ENCODE measurements at regions not wholly inside any gene's neighbourhood (a gene's known extent, or its start where the extent isn't known, plus 50 kb on each side); places are given as distances from the start of the nearest gene placed in this dataset.
"Not testable (repeated sequence)": the region's sequence is repeated elsewhere in the genome, so short reads cannot be mapped to it uniquely, and the experiment has no call there.

DNA sequence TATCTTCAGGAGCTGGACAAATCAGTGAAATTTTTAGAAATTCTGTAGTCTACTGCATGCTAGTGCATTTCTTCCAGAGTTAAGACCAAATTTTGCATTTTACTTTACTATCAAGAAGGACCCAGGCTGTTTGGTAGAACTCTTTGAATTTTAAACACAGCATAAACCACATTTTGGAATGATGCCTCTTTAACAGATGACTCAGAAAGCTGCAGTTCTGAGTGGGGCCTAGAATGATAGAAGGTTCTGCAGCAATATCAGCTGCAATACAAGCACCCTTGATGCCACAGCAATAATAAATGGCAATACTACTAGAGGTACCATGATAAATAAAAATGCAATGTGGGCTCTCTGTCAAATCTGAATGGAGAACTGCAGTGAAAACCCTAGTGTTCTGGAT is 198.7 kb downstream of the TMA16 start:
- peak; percentile 53 for DNase-seq (ENCODE audit: low read depth)

DNA sequence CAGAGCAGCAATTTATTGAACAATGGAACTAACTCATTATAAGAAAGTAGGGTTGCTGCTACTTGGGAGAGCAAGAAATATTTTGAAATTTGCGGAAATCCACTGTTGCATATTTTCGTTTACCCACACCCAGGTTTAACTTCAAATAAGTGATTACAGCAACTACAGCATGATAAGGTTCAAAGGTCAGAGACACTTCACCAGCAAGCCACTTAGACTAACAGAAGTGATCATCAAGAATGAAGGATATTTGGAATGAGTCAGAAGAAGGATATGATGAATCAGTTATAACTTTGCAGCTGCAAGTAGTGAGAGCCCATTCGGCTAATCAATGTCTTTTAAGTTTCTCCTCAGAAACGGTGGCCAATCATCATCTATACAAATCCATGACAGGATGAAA is 199.3 kb downstream of the TMA16 start:
- peak; percentile 81 for DNase-seq (ENCODE audit: low read depth)

- peak; percentile 88 for DNase-seq (ENCODE audit: low read depth)
Observed at GRCh38 chr4:163694385-163694784, 199.9 kb downstream of the TMA16 start.

DNA sequence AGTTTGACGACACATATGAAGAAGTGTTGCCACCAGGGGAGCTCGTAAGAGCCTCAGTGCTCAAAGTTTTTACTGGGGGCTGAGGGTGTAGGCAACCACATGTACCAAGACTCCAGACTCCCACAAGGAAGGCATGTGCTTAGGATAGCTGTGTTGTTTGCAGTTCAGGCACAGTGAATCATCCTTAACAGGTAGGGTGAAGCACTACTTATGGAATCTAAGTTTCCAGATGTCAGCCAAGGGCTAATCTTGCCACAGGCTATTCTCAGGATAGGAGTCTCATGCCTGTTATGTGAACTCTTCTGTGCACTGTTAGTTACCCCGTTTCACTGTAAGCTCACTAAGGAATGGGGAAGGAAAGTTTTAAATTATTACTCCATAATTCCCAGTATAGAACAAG is 202.6 kb downstream of the TMA16 start:
- peak; percentile 54 for DNase-seq (ENCODE audit: low read depth)

- DNase-seq (ENCODE audit: low read depth), result not testable (repeated sequence)
Observed at GRCh38 chr4:163700383-163700782, 205.9 kb downstream of the TMA16 start.

DNA sequence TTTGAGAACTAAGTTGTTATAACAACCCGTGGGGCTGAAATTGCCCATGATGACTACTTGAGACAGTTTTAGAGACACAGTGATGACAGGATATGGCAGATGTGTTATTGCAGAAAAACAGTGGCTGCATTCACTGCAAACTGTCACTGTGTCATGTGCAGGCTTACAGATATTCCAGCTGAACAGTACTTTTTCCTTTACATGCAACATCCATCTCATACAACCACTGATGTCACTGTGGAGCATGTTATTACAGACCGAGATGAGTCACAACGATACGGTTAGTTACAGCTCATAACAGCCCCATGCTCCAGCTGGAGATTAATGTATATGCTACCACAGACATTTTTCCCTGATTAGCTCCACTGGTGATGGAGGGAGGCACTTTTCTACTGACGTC is 207.4 kb downstream of the TMA16 start:
- DNase-seq (ENCODE audit: low read depth), result peak; percentile 81

DNA sequence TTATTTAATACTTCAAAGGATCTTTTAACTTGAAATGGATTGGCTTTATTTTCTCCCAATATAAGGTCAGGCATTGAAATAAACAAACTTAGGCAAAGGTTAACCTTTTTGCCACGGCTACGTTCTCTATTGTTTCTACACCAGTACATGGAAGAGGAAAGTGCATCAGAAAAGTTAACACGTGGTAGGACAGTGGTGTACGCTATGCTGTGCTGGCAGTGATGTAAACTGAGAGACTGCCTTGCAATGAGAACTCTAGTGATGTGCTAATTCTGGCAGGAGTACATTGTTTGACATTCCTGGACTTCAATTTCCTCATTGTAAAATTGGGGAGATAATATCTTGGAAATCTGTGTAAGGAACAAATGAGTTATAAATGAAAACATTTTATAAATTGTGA is 208.2 kb downstream of the TMA16 start:
- DNase-seq (ENCODE audit: low read depth), result no peak

GRCh38 chr4:163703251-163703650 is 208.8 kb downstream of the TMA16 start:
- no peak for DNase-seq (ENCODE audit: low read depth)

- DNase-seq (ENCODE audit: low read depth), result no peak
Observed at GRCh38 chr4:163707873-163708272, 213.4 kb downstream of the TMA16 start.

GRCh38 chr4:163709601-163710000 is 215.1 kb downstream of the TMA16 start:
- no peak for DNase-seq (ENCODE audit: low read depth)

GRCh38 chr4:163710158-163710557 is 215.7 kb downstream of the TMA16 start:
- no peak for DNase-seq (ENCODE audit: low read depth)

- not testable (repeated sequence) for DNase-seq (ENCODE audit: low read depth)
Observed at GRCh38 chr4:163724495-163724894, 230.0 kb downstream of the TMA16 start.

GRCh38 chr4:163726641-163727040 is 232.2 kb downstream of the TMA16 start:
- DNase-seq (ENCODE audit: low read depth), result no peak

GRCh38 chr4:163731071-163731470 is 236.6 kb downstream of the TMA16 start:
- DNase-seq (ENCODE audit: low read depth), result no peak

DNA sequence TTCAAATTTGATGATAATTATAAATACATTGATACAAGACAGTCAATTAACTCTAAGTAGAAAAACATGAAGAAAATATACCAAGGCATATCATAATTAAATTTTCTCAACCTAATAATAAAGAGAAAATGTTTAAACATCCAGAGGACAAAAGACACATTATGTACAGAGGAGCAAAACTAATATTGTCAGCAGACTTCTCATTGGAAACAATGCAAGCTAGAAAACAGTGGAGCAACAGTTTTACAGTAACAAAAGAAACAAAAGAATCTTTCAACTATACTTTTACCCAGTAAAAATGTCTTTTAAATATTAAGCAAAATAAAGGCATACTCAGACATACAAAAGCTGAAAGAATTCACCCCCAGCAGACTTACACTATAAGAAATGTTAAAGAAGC is 238.0 kb downstream of the TMA16 start:
- no peak for DNase-seq (ENCODE audit: low read depth)

GRCh38 chr4:163736876-163737275 is 242.4 kb downstream of the TMA16 start:
- DNase-seq (ENCODE audit: low read depth), result no peak

GRCh38 chr4:163737846-163738245 is 243.4 kb downstream of the TMA16 start:
- not testable (repeated sequence) for DNase-seq (ENCODE audit: low read depth)

- no peak for DNase-seq (ENCODE audit: low read depth)
Observed at GRCh38 chr4:163738521-163738920, 244.0 kb downstream of the TMA16 start.

DNA sequence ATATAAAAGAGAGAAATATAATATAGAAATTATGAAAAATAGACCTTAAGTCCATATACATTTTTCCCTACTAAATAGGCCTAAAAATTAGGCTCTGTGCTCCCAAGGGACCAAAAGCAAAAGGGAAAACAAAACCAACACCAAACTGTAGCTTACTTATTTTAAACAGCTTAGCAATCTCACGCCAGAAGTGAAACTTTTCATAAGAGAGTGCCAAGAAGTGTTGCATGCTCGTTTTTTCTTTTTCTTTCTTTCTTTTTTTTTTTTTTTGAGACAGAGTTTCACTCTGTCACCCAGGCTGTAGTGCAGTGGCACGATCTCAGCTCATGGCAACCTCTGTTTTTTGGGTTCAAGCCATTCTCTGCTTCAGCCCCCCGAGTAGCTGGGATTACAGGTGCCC is 250.4 kb downstream of the TMA16 start:
- no peak for DNase-seq (ENCODE audit: low read depth)

GRCh38 chr4:163747293-163747692 is 252.8 kb downstream of the TMA16 start:
- DNase-seq (ENCODE audit: low read depth), result no peak

GRCh38 chr4:163747886-163748285 is 253.4 kb downstream of the TMA16 start:
- no peak for DNase-seq (ENCODE audit: low read depth)

GRCh38 chr4:163748449-163748848 is 254.0 kb downstream of the TMA16 start:
- DNase-seq (ENCODE audit: low read depth), result peak; percentile 70

- DNase-seq (ENCODE audit: low read depth), result peak; percentile 23
Observed at GRCh38 chr4:163755013-163755412, 260.5 kb downstream of the TMA16 start.

- no peak for DNase-seq (ENCODE audit: low read depth)
Observed at GRCh38 chr4:163757219-163757618, 262.7 kb downstream of the TMA16 start.
